ENCODE measurements at regions not wholly inside any gene's neighbourhood (a gene's known extent, or its start where the extent isn't known, plus 50 kb on each side); places are given as distances from the start of the nearest gene placed in this dataset.

DNA sequence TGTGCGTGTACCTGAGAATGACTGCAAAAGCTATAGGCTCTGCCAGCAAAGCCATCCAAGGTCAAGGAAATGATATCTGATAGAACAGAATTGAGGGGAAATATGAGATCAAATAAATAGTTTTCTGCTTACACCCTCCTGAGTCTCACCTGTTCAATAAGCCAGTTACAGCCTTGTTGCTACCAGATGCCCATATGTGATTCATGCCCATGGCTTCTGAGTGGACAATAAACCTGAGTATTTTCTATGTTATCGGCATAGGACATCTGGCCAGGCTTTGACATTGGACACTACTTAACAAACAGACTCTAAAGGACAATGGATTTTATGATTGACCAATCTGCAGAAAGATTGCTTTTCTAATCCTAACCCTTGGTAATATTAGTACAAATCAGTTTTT is 297.9 kb downstream of the LRATD1 start:
- H3K4me3 Mint-ChIP-seq, result no peak overlapping the region
- no peak overlapping the region for H3K27ac Mint-ChIP-seq
- CTCF ChIA-PET, result no interaction called here
- no peaks in the 10 kb centered on the region for H3K27me3 Mint-ChIP-seq
- no peak for DNase-seq
- H3K9me3 Mint-ChIP-seq, result peaks cover 2% of the 10 kb centered on the region
- H3K36me3 Mint-ChIP-seq, result no peaks in the 10 kb centered on the region
- H3K4me1 Mint-ChIP-seq, result no peaks in the 10 kb centered on the region

DNA sequence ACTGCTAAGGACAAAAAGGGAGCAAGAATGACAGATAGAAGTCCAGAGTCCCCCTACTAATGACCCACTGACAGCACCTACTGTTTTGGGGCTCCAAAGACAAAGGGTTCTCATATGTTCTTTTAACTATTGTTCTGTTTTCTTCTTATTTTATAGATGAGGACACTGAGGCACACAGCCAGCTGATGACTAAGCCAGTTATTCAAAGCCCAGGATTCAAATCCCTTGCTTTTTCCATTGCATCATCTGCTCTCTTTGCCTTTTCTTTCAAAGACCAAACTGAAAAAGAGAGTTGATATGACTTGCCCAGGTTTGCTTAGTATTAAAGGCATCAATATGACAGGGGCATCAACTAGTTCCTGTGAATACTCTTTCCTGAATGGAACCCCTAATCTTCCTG is 299.8 kb downstream of the LRATD1 start:
- H3K4me1 Mint-ChIP-seq, result no peaks in the 10 kb centered on the region
- H3K27ac Mint-ChIP-seq, result no peak overlapping the region
- CTCF ChIA-PET, result no interaction called here
- H3K4me3 Mint-ChIP-seq, result no peak overlapping the region
- no peaks in the 10 kb centered on the region for H3K36me3 Mint-ChIP-seq
- no peak for DNase-seq
- H3K9me3 Mint-ChIP-seq, result no peaks in the 10 kb centered on the region
- H3K27me3 Mint-ChIP-seq, result no peaks in the 10 kb centered on the region

- Mint-ChIP-seq H3K4me1 (no peaks in the 10 kb centered on the region), H3K4me3 (no peak overlapping the region), H3K27ac (no peak overlapping the region), H3K9me3 (no peaks in the 10 kb centered on the region), H3K36me3 (no peaks in the 10 kb centered on the region), H3K27me3 (no peaks in the 10 kb centered on the region)
- no peak for DNase-seq
- CTCF ChIA-PET, result no interaction called here
Measured at GRCh38 chr2:14933753-14934152, 301.2 kb downstream of the LRATD1 start.

DNA sequence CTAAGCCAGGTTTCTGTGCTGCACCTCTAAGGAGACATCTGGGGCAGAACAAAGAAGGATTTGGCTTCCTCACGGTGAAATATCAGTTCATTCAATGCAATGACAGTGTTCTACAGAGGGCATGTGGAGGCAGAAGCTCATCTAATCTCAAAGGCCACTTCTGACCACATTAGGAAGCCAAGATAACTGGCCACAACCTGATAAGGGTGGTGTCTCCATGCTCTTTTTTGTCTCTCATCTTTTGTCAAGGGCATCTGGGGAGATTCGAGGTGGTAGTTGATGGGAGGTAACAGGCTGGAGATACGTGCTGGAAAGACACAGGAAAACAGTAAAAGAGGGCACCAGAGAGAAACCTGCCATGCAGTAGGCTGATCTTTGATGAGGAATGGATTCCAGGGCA is 303.9 kb downstream of the LRATD1 start:
- Mint-ChIP-seq H3K36me3 (no peaks in the 10 kb centered on the region), H3K4me1 (no peaks in the 10 kb centered on the region), H3K27me3 (no peaks in the 10 kb centered on the region), H3K9me3 (no peaks in the 10 kb centered on the region), H3K4me3 (no peak overlapping the region), H3K27ac (no peak overlapping the region)
- CTCF ChIA-PET, result no interaction called here
- DNase-seq, result no peak

GRCh38 chr2:14937336-14937735 is 304.8 kb downstream of the LRATD1 start:
- no peaks in the 10 kb centered on the region for H3K4me1 Mint-ChIP-seq
- no peaks in the 10 kb centered on the region for H3K27me3 Mint-ChIP-seq
- H3K4me3 Mint-ChIP-seq, result no peak overlapping the region
- no peak overlapping the region for H3K27ac Mint-ChIP-seq
- DNase-seq, result no peak
- H3K36me3 Mint-ChIP-seq, result no peaks in the 10 kb centered on the region
- H3K9me3 Mint-ChIP-seq, result no peaks in the 10 kb centered on the region
- CTCF ChIA-PET, result no interaction called here

- CTCF ChIA-PET, result no interaction called here
- H3K4me3 Mint-ChIP-seq, result no peak overlapping the region
- H3K27ac Mint-ChIP-seq, result no peak overlapping the region
- H3K9me3 Mint-ChIP-seq, result peaks cover 7% of the 10 kb centered on the region
- H3K36me3 Mint-ChIP-seq, result no peaks in the 10 kb centered on the region
- no peaks in the 10 kb centered on the region for H3K27me3 Mint-ChIP-seq
- no peak for DNase-seq
- H3K4me1 Mint-ChIP-seq, result no peaks in the 10 kb centered on the region
Measured at GRCh38 chr2:14941151-14941631, 308.7 kb downstream of the LRATD1 start.

DNA sequence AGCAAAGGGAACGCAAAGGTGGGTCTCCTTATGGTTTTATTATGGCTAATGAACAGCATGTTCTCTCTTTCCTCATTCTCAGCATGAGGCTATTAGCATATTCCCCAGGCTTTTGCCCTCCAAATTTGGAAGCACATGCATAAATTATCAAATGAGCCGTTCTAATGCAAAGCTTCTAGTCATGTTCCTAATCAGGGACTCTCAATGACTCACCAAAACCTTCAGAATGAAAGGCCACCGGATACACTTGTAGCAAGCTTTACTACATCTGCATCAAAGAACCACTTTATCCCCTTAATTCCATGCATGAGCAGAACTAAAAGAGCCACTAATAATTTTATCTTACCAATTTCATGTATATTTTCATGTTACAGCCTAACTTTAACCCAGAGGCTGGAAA is 310.5 kb downstream of the LRATD1 start:
- no peak overlapping the region for H3K27ac Mint-ChIP-seq
- H3K27me3 Mint-ChIP-seq, result no peaks in the 10 kb centered on the region
- no peaks in the 10 kb centered on the region for H3K36me3 Mint-ChIP-seq
- DNase-seq, result no peak
- H3K9me3 Mint-ChIP-seq, result peaks cover 7% of the 10 kb centered on the region
- no peak overlapping the region for H3K4me3 Mint-ChIP-seq
- H3K4me1 Mint-ChIP-seq, result no peaks in the 10 kb centered on the region
- CTCF ChIA-PET, result no interaction called here

GRCh38 chr2:14944562-14945346 is 312.2 kb downstream of the LRATD1 start:
- Mint-ChIP-seq H3K36me3 (no peaks in the 10 kb centered on the region), H3K4me1 (no peaks in the 10 kb centered on the region), H3K27ac (no peak overlapping the region), H3K9me3 (peaks cover 7% of the 10 kb centered on the region), H3K4me3 (no peak overlapping the region), H3K27me3 (no peaks in the 10 kb centered on the region)
- CTCF ChIA-PET, result interaction anchor here (0.8 kb wide), 1 partner anchor 29 kb away, joined by 4 read pairs; no protein-coding TSS in a partner anchor
- no peak for DNase-seq

GRCh38 chr2:14951569-14952285 is 319.2 kb downstream of the LRATD1 start:
- Mint-ChIP-seq H3K4me1 (no peaks in the 10 kb centered on the region), H3K9me3 (no peaks in the 10 kb centered on the region), H3K27me3 (no peaks in the 10 kb centered on the region), H3K36me3 (no peaks in the 10 kb centered on the region), H3K4me3 (no peak overlapping the region), H3K27ac (no peak overlapping the region)
- CTCF ChIA-PET, result no interaction called here
- DNase-seq, result no peak

DNA sequence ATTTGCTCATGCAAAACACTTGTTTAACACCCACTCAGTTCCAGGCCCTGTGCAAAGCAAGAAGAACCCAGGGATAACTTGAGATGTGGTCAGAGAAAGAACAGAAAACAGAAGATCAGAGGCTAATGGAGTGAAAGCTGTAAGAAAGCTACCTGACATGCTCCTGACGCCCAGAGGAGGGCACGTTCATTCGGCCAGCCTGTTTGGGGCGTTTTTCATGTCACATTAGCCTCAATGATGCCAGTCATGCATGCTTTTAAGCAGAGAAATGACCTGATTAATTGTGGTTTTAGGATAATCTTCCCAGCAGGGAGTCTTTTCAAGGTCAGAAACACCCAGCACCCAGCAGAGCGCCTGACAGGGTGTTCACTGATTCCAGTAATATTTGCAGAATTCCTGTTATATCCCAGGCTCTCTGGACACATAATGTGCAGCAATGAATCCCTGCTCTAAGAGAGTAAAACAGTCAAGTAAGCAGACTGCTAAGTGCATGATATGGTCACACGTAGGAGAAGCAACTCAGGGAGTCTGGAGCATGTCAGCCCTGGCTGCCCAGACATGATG is 320.0 kb downstream of the LRATD1 start:
- H3K27ac Mint-ChIP-seq, result no peak overlapping the region

DNA sequence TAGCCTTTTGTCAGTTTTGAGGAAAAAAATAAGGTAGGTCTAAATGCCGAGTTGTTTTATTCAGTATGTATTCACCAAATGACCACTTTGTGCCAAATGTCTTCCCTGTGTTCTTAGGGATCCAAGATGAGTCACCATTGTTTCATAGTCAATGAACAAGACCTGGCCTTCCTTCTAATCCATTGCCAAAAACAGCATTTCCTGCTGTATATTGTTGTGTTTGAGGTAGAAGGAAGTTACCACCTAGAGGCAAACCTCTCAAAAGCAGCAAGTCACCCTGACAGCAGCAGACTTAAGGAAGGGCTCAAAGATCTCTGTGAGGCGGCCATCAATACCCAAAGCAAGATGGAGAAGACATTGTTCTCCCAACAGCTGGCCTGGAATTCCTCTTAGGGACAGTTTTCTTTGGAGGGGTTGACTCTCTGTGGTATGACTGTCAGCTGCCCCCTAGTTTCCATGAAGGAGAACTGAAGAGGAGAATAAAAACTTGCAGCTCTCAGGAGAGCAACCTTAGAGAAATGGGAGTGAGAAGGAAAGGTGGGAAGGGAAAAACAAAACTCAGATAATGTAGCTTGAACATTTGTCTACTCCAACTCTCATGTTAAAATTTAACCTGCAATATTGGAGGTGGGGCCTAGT is 328.3 kb downstream of the LRATD1 start:
- H3K4me1 Mint-ChIP-seq, result no peaks in the 10 kb centered on the region
- DNase-seq, result no peak
- H3K27ac Mint-ChIP-seq, result no peak overlapping the region
- CTCF ChIA-PET, result no interaction called here
- peaks cover 3% of the 10 kb centered on the region for H3K9me3 Mint-ChIP-seq
- no peaks in the 10 kb centered on the region for H3K27me3 Mint-ChIP-seq
- H3K36me3 Mint-ChIP-seq, result no peaks in the 10 kb centered on the region
- no peak overlapping the region for H3K4me3 Mint-ChIP-seq

More for the DNA sequence above, 320.0 kb downstream of the LRATD1 start:
- Mint-ChIP-seq H3K27me3 (no peaks in the 10 kb centered on the region), H3K4me1 (no peaks in the 10 kb centered on the region), H3K4me3 (no peak overlapping the region), H3K36me3 (no peaks in the 10 kb centered on the region), H3K9me3 (peaks cover 1% of the 10 kb centered on the region)
- DNase-seq, result no peak
- CTCF ChIA-PET, result no interaction called here

DNA sequence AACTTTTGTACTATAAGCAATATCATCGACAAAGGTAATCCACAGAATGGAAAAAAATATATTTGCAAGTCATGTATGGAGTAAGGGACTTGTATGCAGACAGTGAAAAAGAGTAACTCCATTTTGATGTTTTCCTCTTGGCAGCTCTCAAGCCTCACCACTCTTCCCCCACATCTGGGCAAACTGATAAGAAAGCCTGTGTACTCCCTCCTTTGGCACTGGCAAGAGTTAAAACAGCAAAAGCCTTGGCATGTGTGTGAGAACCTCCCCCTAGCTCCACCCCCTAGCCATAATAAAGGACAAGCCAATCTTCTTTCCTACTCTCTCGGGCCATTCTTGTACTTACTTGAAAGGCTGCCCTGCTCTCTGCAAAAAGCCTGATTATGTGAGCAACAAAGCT is 335.2 kb downstream of the LRATD1 start:
- Mint-ChIP-seq H3K4me1 (no peaks in the 10 kb centered on the region), H3K9me3 (peaks cover 3% of the 10 kb centered on the region), H3K36me3 (no peaks in the 10 kb centered on the region), H3K27me3 (no peaks in the 10 kb centered on the region), H3K27ac (no peak overlapping the region), H3K4me3 (no peak overlapping the region)
- CTCF ChIA-PET, result no interaction called here
- no peak for DNase-seq

DNA sequence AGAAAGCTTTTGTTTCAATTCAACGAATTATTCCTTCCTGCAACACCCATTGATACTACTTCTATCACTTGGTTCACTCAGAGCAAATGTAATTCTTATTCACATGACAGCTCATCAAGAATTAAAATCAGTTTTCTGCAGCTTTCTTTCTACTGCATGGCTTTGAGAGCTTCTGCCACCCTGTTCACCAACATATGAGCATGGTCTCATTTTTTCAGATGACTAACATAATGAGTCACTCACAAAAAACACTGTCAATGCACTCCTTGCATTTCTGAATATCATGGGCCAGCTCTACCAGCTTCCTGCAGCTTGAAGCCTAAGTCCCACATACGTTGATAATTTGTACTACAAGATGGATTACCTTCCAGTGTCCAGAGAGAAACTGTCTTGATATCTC is 342.9 kb downstream of the LRATD1 start:
- Mint-ChIP-seq H3K27ac (no peak overlapping the region), H3K27me3 (no peaks in the 10 kb centered on the region), H3K4me3 (no peak overlapping the region), H3K4me1 (no peaks in the 10 kb centered on the region), H3K36me3 (no peaks in the 10 kb centered on the region), H3K9me3 (peaks cover 3% of the 10 kb centered on the region)
- no peak for DNase-seq
- CTCF ChIA-PET, result no interaction called here

DNA sequence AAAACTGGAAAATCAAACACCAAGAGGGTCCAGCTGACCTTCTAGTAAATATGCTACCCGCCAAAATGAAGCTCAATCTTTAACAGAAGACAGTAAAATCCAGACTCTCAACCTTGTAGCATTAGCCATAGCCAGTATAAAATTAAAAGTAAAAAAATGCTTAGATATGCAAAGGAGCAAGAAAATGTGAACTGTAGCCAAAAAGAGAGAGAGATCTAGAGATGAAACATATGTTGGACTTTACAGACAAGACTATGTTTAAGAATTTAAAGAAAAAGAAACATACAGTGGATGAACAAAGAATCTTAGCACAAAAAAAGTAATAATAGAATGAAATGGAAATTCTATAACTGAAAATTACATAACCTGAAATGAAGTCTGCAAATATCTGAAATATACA is 344.5 kb downstream of the LRATD1 start:
- CTCF ChIA-PET, result no interaction called here
- H3K4me1 Mint-ChIP-seq, result no peaks in the 10 kb centered on the region
- H3K4me3 Mint-ChIP-seq, result no peak overlapping the region
- H3K27ac Mint-ChIP-seq, result no peak overlapping the region
- no peaks in the 10 kb centered on the region for H3K36me3 Mint-ChIP-seq
- peaks cover 3% of the 10 kb centered on the region for H3K27me3 Mint-ChIP-seq
- H3K9me3 Mint-ChIP-seq, result peaks cover under 1% of the 10 kb centered on the region
- no peak for DNase-seq

Data from activated naive CD4-positive, alpha-beta T cell treated with anti-CD3 and anti-CD28 coated beads, Interleukin-2, amount 10 ng/mL, durations not matched to agents 7 days and 5 days (primary cell).